ENCODE measurements at regions not wholly inside any gene's neighbourhood (a gene's known extent, or its start where the extent isn't known, plus 50 kb on each side); places are given as distances from the start of the nearest gene placed in this dataset.

DNA sequence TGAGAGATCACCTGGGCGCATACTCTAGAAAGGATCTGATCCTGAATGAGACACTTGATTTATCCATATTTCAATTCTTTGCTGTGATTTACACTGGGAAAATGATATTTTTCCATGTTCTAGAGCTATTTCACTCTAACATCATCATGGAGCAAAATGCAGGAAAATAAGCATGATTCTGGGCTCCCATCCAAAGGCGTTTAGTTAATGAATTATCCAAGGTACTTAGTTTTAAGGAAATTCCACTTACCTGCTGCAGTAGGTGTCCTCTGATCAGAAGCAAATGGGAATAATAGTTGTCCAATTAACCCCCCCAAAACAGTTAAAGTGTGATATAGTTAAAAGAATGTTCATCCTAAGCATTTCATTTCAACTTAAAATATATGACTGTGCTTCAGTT is 204.5 kb upstream of the PRKD1 start:
- no peak overlapping the region for H3K27ac Mint-ChIP-seq
- no peak overlapping the region for H3K4me2 ChIP-seq
- no peak overlapping the region for H3K27ac ChIP-seq (ENCODE audit: low read depth)
- H3K4me1 ChIP-seq (ENCODE audit: insufficient read depth): no peaks in the 10 kb centered on the region
- TF ChIP-seq ZNF331 (CRISPR knock-in tag; IDR thresholded peaks at IDR 0.05; ENCODE audit: low read depth): no peak
- TF ChIP-seq, protein P1, sequence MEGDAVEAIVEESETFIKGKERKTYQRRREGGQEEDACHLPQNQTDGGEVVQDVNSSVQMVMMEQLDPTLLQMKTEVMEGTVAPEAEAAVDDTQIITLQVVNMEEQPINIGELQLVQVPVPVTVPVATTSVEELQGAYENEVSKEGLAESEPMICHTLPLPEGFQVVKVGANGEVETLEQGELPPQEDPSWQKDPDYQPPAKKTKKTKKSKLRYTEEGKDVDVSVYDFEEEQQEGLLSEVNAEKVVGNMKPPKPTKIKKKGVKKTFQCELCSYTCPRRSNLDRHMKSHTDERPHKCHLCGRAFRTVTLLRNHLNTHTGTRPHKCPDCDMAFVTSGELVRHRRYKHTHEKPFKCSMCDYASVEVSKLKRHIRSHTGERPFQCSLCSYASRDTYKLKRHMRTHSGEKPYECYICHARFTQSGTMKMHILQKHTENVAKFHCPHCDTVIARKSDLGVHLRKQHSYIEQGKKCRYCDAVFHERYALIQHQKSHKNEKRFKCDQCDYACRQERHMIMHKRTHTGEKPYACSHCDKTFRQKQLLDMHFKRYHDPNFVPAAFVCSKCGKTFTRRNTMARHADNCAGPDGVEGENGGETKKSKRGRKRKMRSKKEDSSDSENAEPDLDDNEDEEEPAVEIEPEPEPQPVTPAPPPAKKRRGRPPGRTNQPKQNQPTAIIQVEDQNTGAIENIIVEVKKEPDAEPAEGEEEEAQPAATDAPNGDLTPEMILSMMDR (conservative IDR thresholded peaks at IDR 0.05; ENCODE audit: low read depth in 2 of 2): no peak
- TF ChIP-seq EZH2 (IDR thresholded peaks at IDR 0.05; ENCODE audit: low read depth, unreplicated experiment): no peak
- TF ChIP-seq, protein P2, sequence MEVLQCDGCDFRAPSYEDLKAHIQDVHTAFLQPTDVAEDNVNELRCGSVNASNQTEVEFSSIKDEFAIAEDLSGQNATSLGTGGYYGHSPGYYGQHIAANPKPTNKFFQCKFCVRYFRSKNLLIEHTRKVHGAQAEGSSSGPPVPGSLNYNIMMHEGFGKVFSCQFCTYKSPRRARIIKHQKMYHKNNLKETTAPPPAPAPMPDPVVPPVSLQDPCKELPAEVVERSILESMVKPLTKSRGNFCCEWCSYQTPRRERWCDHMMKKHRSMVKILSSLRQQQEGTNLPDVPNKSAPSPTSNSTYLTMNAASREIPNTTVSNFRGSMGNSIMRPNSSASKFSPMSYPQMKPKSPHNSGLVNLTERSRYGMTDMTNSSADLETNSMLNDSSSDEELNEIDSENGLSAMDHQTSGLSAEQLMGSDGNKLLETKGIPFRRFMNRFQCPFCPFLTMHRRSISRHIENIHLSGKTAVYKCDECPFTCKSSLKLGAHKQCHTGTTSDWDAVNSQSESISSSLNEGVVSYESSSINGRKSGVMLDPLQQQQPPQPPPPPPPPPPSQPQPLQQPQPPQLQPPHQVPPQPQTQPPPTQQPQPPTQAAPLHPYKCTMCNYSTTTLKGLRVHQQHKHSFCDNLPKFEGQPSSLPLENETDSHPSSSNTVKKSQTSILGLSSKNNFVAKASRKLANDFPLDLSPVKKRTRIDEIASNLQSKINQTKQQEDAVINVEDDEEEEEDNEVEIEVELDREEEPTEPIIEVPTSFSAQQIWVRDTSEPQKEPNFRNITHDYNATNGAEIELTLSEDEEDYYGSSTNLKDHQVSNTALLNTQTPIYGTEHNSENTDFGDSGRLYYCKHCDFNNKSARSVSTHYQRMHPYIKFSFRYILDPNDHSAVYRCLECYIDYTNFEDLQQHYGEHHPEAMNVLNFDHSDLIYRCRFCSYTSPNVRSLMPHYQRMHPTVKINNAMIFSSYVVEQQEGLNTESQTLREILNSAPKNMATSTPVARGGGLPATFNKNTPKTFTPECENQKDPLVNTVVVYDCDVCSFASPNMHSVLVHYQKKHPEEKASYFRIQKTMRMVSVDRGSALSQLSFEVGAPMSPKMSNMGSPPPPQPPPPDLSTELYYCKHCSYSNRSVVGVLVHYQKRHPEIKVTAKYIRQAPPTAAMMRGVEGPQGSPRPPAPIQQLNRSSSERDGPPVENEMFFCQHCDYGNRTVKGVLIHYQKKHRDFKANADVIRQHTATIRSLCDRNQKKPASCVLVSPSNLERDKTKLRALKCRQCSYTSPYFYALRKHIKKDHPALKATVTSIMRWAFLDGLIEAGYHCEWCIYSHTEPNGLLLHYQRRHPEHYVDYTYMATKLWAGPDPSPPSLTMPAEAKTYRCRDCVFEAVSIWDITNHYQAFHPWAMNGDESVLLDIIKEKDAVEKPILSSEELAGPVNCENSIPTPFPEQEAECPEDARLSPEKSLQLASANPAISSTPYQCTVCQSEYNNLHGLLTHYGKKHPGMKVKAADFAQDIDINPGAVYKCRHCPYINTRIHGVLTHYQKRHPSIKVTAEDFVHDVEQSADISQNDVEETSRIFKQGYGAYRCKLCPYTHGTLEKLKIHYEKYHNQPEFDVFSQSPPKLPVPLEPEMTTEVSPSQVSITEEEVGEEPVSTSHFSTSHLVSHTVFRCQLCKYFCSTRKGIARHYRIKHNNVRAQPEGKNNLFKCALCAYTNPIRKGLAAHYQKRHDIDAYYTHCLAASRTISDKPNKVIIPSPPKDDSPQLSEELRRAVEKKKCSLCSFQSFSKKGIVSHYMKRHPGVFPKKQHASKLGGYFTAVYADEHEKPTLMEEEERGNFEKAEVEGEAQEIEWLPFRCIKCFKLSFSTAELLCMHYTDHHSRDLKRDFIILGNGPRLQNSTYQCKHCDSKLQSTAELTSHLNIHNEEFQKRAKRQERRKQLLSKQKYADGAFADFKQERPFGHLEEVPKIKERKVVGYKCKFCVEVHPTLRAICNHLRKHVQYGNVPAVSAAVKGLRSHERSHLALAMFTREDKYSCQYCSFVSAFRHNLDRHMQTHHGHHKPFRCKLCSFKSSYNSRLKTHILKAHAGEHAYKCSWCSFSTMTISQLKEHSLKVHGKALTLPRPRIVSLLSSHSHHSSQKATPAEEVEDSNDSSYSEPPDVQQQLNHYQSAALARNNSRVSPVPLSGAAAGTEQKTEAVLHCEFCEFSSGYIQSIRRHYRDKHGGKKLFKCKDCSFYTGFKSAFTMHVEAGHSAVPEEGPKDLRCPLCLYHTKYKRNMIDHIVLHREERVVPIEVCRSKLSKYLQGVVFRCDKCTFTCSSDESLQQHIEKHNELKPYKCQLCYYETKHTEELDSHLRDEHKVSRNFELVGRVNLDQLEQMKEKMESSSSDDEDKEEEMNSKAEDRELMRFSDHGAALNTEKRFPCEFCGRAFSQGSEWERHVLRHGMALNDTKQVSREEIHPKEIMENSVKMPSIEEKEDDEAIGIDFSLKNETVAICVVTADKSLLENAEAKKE (CRISPR knock-in tag; IDR thresholded peaks at IDR 0.05): no peak
- TF ChIP-seq POLR2AphosphoS5 (IDR thresholded peaks at IDR 0.05; ENCODE audit: low read depth): no peak
- no peak for TF ChIP-seq CREB1 (CRISPR knock-in tag; IDR thresholded peaks at IDR 0.05; ENCODE audit: low read depth)
- no peak for TF ChIP-seq JUNB (IDR thresholded peaks at IDR 0.05; ENCODE audit: unreplicated experiment)
- H3F3A ChIP-seq (replicated peaks; ENCODE audit: low read depth): no peaks in the 10 kb centered on the region
- no peaks in the 10 kb centered on the region for H4K20me1 ChIP-seq (replicated peaks; ENCODE audit: insufficient read depth)
- H3K36me3 ChIP-seq (ENCODE audit: insufficient read depth): no peaks in the 10 kb centered on the region
- no peak overlapping the region for H3K4me3 ChIP-seq
- no peak overlapping the region for H3K4me3 Mint-ChIP-seq
- H3K27me3 ChIP-seq (ENCODE audit: insufficient read depth): no peaks in the 10 kb centered on the region
- no peaks in the 10 kb centered on the region for H3K27me3 Mint-ChIP-seq (ENCODE audit: insufficient read depth, low read depth, poor library complexity)
- H3K9me2 ChIP-seq (ENCODE audit: insufficient read depth): no peaks in the 10 kb centered on the region
- H3K79me2 ChIP-seq (replicated peaks; ENCODE audit: insufficient read depth): no peaks in the 10 kb centered on the region
- H3K36me3 Mint-ChIP-seq (ENCODE audit: low read depth): no peaks in the 10 kb centered on the region
- H3K9me3 Mint-ChIP-seq: no peaks in the 10 kb centered on the region
- H3K4me1 Mint-ChIP-seq: peaks cover 3% of the 10 kb centered on the region; the same call in 2 of the 3 replicates
- no peak overlapping the region for H2AFZ ChIP-seq
- ATAC-seq: no peak
- DNase-seq (ENCODE audit: low spot score): no peak

Data from GM23338 (cell line).